Sigmoid colon (tissue), 4 donors: ENCODE measurements at regions not wholly inside any gene's neighbourhood (a gene's known extent, or its start where the extent isn't known, plus 50 kb on each side); places are given as distances from the start of the nearest gene placed in this dataset.

Source experiments
- CTCF ChIP-seq, 4 experiments: fragments of 450-650 bp in 3 of 4; fragments of 200-600 bp in 1 of 4; IDR thresholded peaks; one replicate each; pipeline ENCODE4 v1.5.1; 2016 to 2019; ENCODE audit warnings: antibody characterized with exemption in 4 of 4, mild to moderate bottlenecking in 3 of 4, moderate library complexity in 2 of 4
- EP300 ChIP-seq, 4 donors: sonication (generic); formaldehyde crosslinking; IDR thresholded peaks; one replicate each; pipeline ENCODE4 v1.6.1; 2017; ENCODE audit warnings: antibody characterized with exemption in 4 of 4
- POLR2A ChIP-seq, 2 donors: fragments of 450-650 bp; IDR thresholded peaks; one replicate each; pipeline ENCODE4 v1.6.1; 2016; ENCODE audit warnings: antibody characterized with exemption in 2 of 2, mild to moderate bottlenecking in 2 of 2, moderate library complexity in 2 of 2
- POLR2AphosphoS5 ChIP-seq, 4 donors: sonication (generic); formaldehyde crosslinking; IDR thresholded peaks; one replicate each; pipeline ENCODE4 v1.6.1; 2017; ENCODE audit warnings: antibody characterized with exemption in 4 of 4

- no peak for TF ChIP-seq POLR2AphosphoS5 (IDR thresholded peaks at IDR 0.05)
- TF ChIP-seq CTCF (IDR thresholded peaks at IDR 0.05) = no peak
- TF ChIP-seq EP300 (IDR thresholded peaks at IDR 0.05) = no peak
- no peak for TF ChIP-seq POLR2A (IDR thresholded peaks at IDR 0.05)
Measured at GRCh38 chr6:55049866-55050265, 124.4 kb upstream of the HCRTR2 start.
